GM12892 (cell line): ENCODE measurements at regions not wholly inside any gene's neighbourhood (a gene's known extent, or its start where the extent isn't known, plus 50 kb on each side); places are given as distances from the start of the nearest gene placed in this dataset.

Experiments used
- POLR2A ChIP-seq: IDR thresholded peaks from 2 replicates; pipeline ENCODE4 v1.6.1; 2011; ENCODE audit warnings: low read depth, low read length, control low read depth
- POLR2AphosphoS5 ChIP-seq: IDR thresholded peaks from 2 replicates; pipeline ENCODE4 v1.6.1; 2011; ENCODE audit warnings: low read depth, low read length, control low read depth
- TAF1 ChIP-seq: IDR thresholded peaks from 2 replicates; pipeline ENCODE4 v1.6.1; 2011; ENCODE audit warnings: low read depth, mild to moderate bottlenecking, control low read depth, low read length, borderline replicate concordance

DNA sequence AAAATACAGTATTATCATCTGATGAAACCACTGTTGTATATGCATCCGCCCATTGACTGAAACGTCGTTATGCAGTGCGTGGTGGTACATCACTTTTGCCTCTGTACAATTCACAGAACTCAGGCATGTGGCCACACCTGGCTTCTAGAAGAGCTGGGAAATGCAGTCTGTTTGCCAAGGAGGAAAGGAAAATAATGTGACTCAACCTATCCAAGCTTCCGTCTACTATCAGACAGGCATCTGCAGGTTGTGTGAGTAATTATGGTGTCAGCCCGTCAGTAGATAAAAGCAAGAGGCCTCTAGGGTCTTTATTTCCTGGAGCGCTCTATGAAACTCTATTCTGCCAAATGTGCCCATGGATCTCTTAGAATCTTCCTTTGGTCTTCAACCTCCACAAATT lies 111.6 kb downstream of the BBS10 start:
- no peak for TF ChIP-seq POLR2AphosphoS5
- no peak for TF ChIP-seq POLR2A
- TF ChIP-seq TAF1, result no peak
